Panc1 (cell line): ENCODE measurements at regions not wholly inside any gene's neighbourhood (a gene's known extent, or its start where the extent isn't known, plus 50 kb on each side); places are given as distances from the start of the nearest gene placed in this dataset.

Source experiments
- ATAC-seq: fragments of 200-7000 bp; cut with Tn5 transposase; 2 replicates; pipeline ENCODE4 v1.9.1; 2020; ENCODE audit warnings: mild to moderate bottlenecking, moderate library complexity
- BruUV-seq: library from RNA; stranded (reverse); fragments of 400-500 nt; replicated peaks from 2 replicates; lab custom pipeline; 2021; lab: Mats Ljungman, UMichigan
- CTCF ChIA-PET: fragments of 300-600 bp; sonication (Branson Sonifier 250); formaldehyde crosslinking; loops from one replicate; lab custom pipeline; 2022; ENCODE audit warnings: antibody characterized with exemption; lab: Charles Lee
- POLR2A ChIA-PET: fragments of 300-600 bp; sonication (Branson Sonifier 250); formaldehyde crosslinking; loops from one replicate; lab custom pipeline; 2022; ENCODE audit warnings: antibody characterized with exemption; lab: Charles Lee
- DNase-seq: peaks from one replicate; pipeline ENCODE4 v3.0.0-alpha.2; 2010; ENCODE audit warnings: low read depth, low spot score
- H3K27ac ChIP-seq: 2 replicates; pipeline ENCODE4 v1.5.1; 2011; ENCODE audit warnings: mild to moderate bottlenecking, low read length, inconsistent platforms
- H3K27me3 ChIP-seq: fragments of 200-500 bp; sonication (Bioruptor generic); 2 replicates; pipeline ENCODE4 v1.6.0; 2014; ENCODE audit warnings: low read length, inconsistent platforms; ENCODE audit not compliant: control insufficient read depth, insufficient read depth
- H3K36me3 ChIP-seq: fragments of 200-500 bp; sonication (Bioruptor generic); 2 replicates; pipeline ENCODE4 v1.5.1; 2014; ENCODE audit warnings: inconsistent platforms, mild to moderate bottlenecking, low read length, moderate library complexity; ENCODE audit not compliant: control insufficient read depth, insufficient read depth
- H3K4me1 ChIP-seq: 2 replicates; pipeline ENCODE4 v1.5.1; 2011; ENCODE audit warnings: inconsistent platforms, mild to moderate bottlenecking, low read length, moderate library complexity; ENCODE audit not compliant: control insufficient read depth, insufficient read depth
- H3K4me3 ChIP-seq, 2 experiments: 2 replicates each; pipeline ENCODE4 v1.5.1; 2011 to 2012; ENCODE audit warnings: low read depth in 2 of 2, low read length in 2 of 2, mild to moderate bottlenecking in 2 of 2, inconsistent platforms in 1 of 2, moderate library complexity in 1 of 2
- H3K9me3 ChIP-seq: fragments of 200-500 bp; sonication (Bioruptor generic); 2 replicates; pipeline ENCODE4 v1.5.1; 2014; ENCODE audit warnings: low read depth, mild to moderate bottlenecking, inconsistent platforms, low read length, moderate library complexity; ENCODE audit not compliant: control insufficient read depth, insufficient read depth
- CTCF ChIP-seq: fragments of 450-650 bp; IDR thresholded peaks from 2 replicates; pipeline ENCODE4 v1.5.1; 2017; ENCODE audit warnings: mild to moderate bottlenecking
- POLR2AphosphoS5 ChIP-seq: IDR thresholded peaks from 2 replicates; pipeline ENCODE4 v1.6.1; 2012; ENCODE audit warnings: mild to moderate bottlenecking, low read depth, low read length, moderate library complexity
- REST ChIP-seq, 2 experiments: IDR thresholded peaks; 2 replicates each; pipeline ENCODE4 v1.6.1; 2011 to 2012; ENCODE audit warnings: low read depth in 2 of 2, control low read depth in 1 of 2, low read length in 1 of 2, mild to moderate bottlenecking in 1 of 2, moderate library complexity in 1 of 2; ENCODE audit not compliant: insufficient read depth in 1 of 2
- SIN3A ChIP-seq: IDR thresholded peaks from 2 replicates; pipeline ENCODE4 v1.6.1; 2012; ENCODE audit warnings: low read depth, mild to moderate bottlenecking, low read length, moderate library complexity, borderline replicate concordance; ENCODE audit not compliant: insufficient read depth
- TCF7L2 ChIP-seq: IDR thresholded peaks from 2 replicates; pipeline ENCODE4 v1.6.1; 2011; ENCODE audit warnings: mild to moderate bottlenecking, low read depth, low read length, inconsistent platforms
- in situ Hi-C: cut with HindIII; loops from 2 replicates; pipeline ENCODE4 v1.10.0; 2016; ENCODE audit warnings: low sequenced_read_pairs, low pct_unique_long_range_greater_than_20kb
- intact Hi-C: fragments of 100-400 bp; cut with micrococcal nuclease; formaldehyde crosslinking; loops from one replicate; pipeline ENCODE4 v1.10.0; 2022; ENCODE audit not compliant: unreplicated experiment

GRCh38 chr15:96474231-96474664 lies 143.7 kb downstream of the NR2F2 start:
- intact Hi-C loops: no loop called here
- ChIA-PET CTCF (no interaction called here), POLR2A (no interaction called here)

GRCh38 chr15:96477227-96477626 lies 146.7 kb downstream of the NR2F2 start:
- POLR2A ChIA-PET: no interaction called here

More at GRCh38 chr15:96474231-96474664, 143.7 kb downstream of the NR2F2 start:
- ATAC-seq: no peak
- no peak overlapping the region for H3K4me3 ChIP-seq
- peaks cover 4% of the 10 kb centered on the region; the same call in 1 of the 2 replicates for H3K27me3 ChIP-seq
- no TSS peak for BruUV-seq
- TF ChIP-seq TCF7L2: no peak
- no peak for TF ChIP-seq CTCF
- TF ChIP-seq REST (IDR thresholded peaks at IDR 0.05; ENCODE audit: insufficient read depth in 1 of 2, low read depth in 2 of 2, low read length in 1 of 2): no peak
- TF ChIP-seq SIN3A: no peak
- TF ChIP-seq POLR2AphosphoS5: no peak
- H3K9me3 ChIP-seq: no peaks in the 10 kb centered on the region
- H3K4me1 ChIP-seq: no peaks in the 10 kb centered on the region
- no peaks in the 10 kb centered on the region for H3K36me3 ChIP-seq
- DNase-seq: no peak
- in situ Hi-C loops: no loop called here
- H3K27ac ChIP-seq: no peak overlapping the region

More at GRCh38 chr15:96477227-96477626, 146.7 kb downstream of the NR2F2 start:
- TF ChIP-seq REST (IDR thresholded peaks at IDR 0.05; ENCODE audit: insufficient read depth in 1 of 2, low read depth in 2 of 2, low read length in 1 of 2) (no peak), POLR2AphosphoS5 (no peak), SIN3A (no peak), TCF7L2 (no peak), CTCF (no peak)
- intact Hi-C loops: no loop called here
- in situ Hi-C loops: no loop called here
- no peaks in the 10 kb centered on the region for H3K4me1 ChIP-seq
- DNase-seq (no peak), ATAC-seq (no peak)
- CTCF ChIA-PET: no interaction called here
- H3K27me3 ChIP-seq: no peaks in the 10 kb centered on the region
- BruUV-seq: no TSS peak
- no peaks in the 10 kb centered on the region for H3K36me3 ChIP-seq
- H3K9me3 ChIP-seq: no peaks in the 10 kb centered on the region
- H3K27ac ChIP-seq: no peak overlapping the region
- no peak overlapping the region for H3K4me3 ChIP-seq
